Activated CD8-positive, alpha-beta memory T cell treated with anti-CD3 and anti-CD28 coated beads for 24 hours (primary cell): ENCODE measurements at regions not wholly inside any gene's neighbourhood (a gene's known extent, or its start where the extent isn't known, plus 50 kb on each side); places are given as distances from the start of the nearest gene placed in this dataset.

Experiments used
- DNase-seq: peaks from one replicate; pipeline ENCODE4 v3.0.0-alpha.2; 2020

- DNase-seq: no peak
Observed at GRCh38 chr1:115491298-115492018, 150.3 kb upstream of the VANGL1 start.

- no peak for DNase-seq
Observed at GRCh38 chr1:115479055-115479482, 141.0 kb upstream of the NGF start.

DNA sequence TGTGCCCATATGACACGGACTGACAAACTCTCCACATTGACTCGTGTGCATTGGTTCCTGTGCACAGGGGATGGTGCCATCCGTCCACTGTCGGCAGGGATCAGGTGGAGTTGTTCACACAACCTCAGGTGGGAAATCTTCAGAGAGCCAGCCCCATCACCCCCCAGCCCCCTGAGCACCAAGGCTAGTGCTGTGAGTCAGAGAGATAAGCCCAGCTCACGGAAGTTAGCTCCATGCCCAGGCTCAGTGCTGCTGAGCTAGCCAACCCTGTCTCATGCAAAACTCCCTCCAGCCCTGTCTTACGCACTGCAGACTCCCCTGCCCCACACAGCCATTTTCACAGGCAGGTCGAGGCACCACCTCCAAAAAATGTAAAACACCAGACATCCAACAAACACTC, 139.0 kb upstream of the NGF start:
- no peak for DNase-seq

GRCh38 chr1:115476616-115477015, 138.6 kb upstream of the NGF start:
- DNase-seq: no peak

- DNase-seq: no peak
Observed at GRCh38 chr1:115475901-115476300, 137.9 kb upstream of the NGF start.

DNA sequence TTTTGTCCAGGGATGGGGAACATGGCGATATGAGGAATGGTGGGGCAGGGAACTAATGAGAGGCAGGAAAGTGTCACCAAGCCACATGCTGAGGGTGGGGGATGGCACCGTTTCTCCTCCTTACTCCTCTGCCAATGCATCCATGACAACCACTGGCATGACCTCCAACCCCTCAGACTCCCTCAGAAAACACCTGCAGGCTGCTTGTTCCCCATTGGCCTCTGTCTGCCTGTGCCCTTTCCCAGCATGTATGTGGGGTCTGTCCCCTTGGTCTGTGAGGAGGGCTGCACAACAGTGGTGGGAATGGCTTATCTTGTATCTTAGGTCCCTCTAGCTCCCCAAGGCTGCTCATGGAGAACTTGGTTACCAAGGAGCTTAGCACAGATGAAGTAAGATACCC, 137.2 kb upstream of the NGF start:
- no peak for DNase-seq

DNA sequence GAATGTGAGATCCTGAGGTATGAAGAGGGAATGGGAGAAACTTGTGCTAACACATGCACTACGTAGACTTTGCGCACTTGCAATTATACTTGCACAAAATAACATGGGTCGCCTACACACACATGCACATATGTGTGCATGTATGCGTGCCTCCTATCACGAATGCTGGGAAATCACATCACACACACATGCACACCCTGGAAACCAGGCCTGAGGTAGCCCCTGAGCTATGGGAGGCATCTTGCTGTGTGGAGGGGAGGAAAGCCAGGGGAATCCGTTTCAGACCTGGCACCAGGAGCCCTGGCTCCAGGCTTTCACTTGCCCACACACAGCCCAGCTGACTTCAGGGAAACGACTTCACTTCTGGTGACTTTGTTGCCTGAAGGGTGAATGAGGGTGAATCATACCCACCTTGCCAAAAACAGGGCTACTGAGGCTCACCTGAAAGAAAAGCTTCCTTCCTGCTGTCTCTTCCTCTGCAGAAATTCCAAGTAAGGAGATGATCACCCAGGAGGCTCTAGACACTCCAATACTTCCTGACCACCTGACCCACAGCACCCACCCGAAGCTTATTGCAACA, 136.0 kb upstream of the NGF start:
- DNase-seq: peak; percentile 13

DNA sequence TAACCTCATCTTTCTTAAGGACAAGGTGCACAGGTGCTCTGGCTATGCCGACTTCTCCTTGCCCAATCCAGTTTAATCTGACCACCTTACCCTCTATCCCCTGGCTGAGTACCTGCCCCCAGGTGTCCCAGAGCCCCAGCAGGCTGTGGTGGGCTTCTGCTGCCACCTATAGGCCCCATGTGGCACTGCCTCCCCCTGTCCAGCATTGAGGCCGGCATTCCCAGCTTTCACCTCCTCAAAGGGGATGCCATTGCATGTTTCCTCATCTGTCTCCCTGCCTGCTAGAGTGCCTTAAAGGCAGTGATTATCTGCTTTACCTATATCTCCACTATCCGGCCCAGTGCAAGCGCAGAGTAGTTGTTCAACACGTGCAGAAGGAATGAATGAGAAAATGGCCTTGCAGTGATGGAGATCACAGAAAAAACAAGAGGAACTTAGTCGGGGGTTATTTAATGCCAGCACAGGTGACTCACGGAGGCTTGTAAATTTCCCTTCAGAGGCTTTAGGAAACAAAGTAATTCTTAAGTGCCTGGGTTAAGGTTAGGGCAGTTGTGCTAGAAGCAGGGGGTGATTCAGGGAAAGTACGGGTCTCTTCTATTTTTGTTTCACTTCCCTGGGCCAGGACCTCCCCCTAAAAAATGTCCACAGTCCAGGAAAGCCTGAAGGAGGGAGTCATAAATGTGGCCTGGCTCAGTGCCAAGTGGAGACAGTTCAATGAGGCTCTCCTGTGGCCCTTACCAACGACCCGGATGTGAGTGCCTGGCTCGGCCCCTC, 131.8 kb upstream of the NGF start:
- DNase-seq: peak; percentile 70

- DNase-seq: no peak
Observed at GRCh38 chr1:115467790-115468189, 129.7 kb upstream of the NGF start.

GRCh38 chr1:115467196-115467595, 129.1 kb upstream of the NGF start:
- DNase-seq: no peak

GRCh38 chr1:115466433-115466832, 128.4 kb upstream of the NGF start:
- DNase-seq: no peak

DNA sequence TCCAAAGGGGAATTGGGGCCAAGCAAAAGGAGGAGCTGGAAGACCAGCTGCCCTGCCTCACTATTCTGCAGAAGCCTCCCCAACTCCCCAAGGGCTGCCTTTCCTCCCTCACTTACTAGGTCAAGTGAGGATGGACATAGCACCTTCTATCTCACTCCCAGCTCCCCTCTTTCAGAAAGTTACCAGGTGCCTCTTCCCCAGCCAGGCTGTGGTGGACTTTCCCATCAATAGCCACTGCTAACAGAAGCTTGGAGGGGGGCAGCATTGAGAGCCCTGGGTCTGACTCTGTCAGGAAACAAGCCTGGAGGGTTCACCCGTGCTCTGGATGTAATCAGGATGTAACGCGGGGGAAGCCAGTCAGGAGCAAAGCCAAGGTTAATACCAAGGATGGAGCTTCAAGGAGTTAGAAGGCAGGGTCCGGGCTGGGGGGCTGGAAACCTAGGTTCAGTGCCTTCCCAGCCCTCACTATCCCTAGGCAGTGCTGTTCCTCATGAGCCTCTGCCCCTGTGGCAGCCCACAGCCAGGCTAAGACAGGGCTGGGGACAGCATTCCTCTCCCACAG, 127.8 kb upstream of the NGF start:
- no peak for DNase-seq

GRCh38 chr1:115463347-115463746, 125.3 kb upstream of the NGF start:
- DNase-seq: no peak

GRCh38 chr1:115462566-115463076, 124.6 kb upstream of the NGF start:
- DNase-seq: no peak

- no peak for DNase-seq
Observed at GRCh38 chr1:115461526-115461925, 123.5 kb upstream of the NGF start.

DNA sequence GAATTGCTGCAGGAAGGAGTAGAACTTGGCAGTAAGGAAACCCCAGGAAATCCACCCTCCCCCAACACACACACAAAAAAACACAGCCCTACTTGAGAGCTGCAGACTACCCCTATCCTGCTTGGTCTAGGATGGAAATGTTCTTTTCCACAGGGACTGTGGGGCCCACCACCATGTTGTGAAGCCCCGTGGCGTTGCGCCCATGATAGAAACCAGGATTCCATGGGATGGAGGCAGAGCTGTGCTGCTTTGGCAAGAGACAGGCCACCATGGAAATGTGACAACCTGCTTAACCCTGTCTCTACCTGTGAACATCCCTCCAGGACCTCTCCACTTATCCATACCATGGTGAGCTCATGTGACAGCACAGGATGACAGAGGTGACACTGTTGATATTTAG, 121.1 kb upstream of the NGF start:
- no peak for DNase-seq

- no peak for DNase-seq
Observed at GRCh38 chr1:115458426-115459114, 120.5 kb upstream of the NGF start.

GRCh38 chr1:115457289-115457688, 119.2 kb upstream of the NGF start:
- no peak for DNase-seq

- DNase-seq: no peak
Observed at GRCh38 chr1:115456441-115456961, 118.5 kb upstream of the NGF start.

DNA sequence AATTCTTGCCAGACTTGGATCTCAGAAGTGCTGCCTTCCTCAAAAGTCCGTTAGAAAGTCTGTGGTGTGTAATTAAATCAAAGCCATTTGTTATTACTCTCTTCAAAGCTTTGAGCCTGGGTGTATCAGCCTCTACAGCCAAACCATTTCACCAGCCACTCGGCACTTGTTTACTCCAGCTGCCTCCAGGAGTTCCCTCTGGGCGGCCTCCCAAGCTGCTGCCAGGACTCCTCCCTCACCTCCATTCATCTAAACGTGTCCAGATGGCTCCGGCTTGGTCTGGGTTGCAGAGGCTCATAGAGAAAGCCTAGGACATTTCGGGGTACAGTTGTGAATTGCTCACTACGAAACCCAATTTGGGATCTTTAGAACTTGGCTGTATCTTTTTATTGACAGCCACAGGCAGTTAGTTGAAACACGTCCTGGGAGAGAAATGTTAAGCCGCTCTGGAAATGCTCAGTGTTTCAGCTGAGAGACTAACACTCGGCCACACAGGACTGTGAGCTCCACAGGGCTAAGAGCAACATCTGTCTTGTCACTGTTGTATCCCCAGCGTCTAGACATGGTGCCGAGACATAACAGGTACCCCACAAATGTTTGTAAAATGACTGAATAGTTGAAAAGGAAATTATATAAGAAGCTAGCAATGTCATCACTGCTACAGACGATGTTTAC, 116.9 kb upstream of the NGF start:
- no peak for DNase-seq

GRCh38 chr1:115453666-115454065, 115.6 kb upstream of the NGF start:
- DNase-seq: no peak
